HCT116 (cell line): ENCODE measurements at regions not wholly inside any gene's neighbourhood (a gene's known extent, or its start where the extent isn't known, plus 50 kb on each side); places are given as distances from the start of the nearest gene placed in this dataset.

Experiments
- CBX3 ChIP-seq: IDR thresholded peaks from 2 replicates; pipeline ENCODE4 v1.6.1; 2012; ENCODE audit warnings: low read depth
- EGR1 ChIP-seq: IDR thresholded peaks from 2 replicates; pipeline ENCODE4 v1.6.1; 2012; ENCODE audit warnings: low read depth
- MAX ChIP-seq: IDR thresholded peaks from 2 replicates; pipeline ENCODE4 v1.6.1; 2012
- POLR2A ChIP-seq: IDR thresholded peaks from 2 replicates; pipeline ENCODE4 v1.7.0; 2011; ENCODE audit warnings: borderline replicate concordance; ENCODE audit not compliant: insufficient read depth, insufficient read length; ENCODE audit errors: extremely low read depth
- TF ChIP-seq, protein P1 (sequence below), 3 experiments: fragments of 200-600 bp in 1 of 3; sonication (generic) in 1 of 3; IDR thresholded peaks in 2 of 3; conservative IDR thresholded peaks in 1 of 3; 2 replicates each; pipeline ENCODE4 v1.5.1; 2012 to 2017; ENCODE audit warnings: low read depth in 2 of 3, low read length in 2 of 3, antibody characterized with exemption in 1 of 3, borderline replicate concordance in 1 of 3, control low read depth in 1 of 3, mild to moderate bottlenecking in 1 of 3, mixed read lengths in 1 of 3, mixed run types in 1 of 3, moderate library complexity in 1 of 3; ENCODE audit not compliant: insufficient read depth in 1 of 3

- TF ChIP-seq, protein P1, sequence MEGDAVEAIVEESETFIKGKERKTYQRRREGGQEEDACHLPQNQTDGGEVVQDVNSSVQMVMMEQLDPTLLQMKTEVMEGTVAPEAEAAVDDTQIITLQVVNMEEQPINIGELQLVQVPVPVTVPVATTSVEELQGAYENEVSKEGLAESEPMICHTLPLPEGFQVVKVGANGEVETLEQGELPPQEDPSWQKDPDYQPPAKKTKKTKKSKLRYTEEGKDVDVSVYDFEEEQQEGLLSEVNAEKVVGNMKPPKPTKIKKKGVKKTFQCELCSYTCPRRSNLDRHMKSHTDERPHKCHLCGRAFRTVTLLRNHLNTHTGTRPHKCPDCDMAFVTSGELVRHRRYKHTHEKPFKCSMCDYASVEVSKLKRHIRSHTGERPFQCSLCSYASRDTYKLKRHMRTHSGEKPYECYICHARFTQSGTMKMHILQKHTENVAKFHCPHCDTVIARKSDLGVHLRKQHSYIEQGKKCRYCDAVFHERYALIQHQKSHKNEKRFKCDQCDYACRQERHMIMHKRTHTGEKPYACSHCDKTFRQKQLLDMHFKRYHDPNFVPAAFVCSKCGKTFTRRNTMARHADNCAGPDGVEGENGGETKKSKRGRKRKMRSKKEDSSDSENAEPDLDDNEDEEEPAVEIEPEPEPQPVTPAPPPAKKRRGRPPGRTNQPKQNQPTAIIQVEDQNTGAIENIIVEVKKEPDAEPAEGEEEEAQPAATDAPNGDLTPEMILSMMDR (IDR thresholded peaks at IDR 0.05 in 2 of 3, conservative IDR thresholded peaks at IDR 0.05 in 1 of 3; ENCODE audit: borderline replicate concordance in 1 of 3, insufficient read depth in 1 of 3, low read depth in 2 of 3, low read length in 2 of 3): no peak
- TF ChIP-seq POLR2A (no peak), CBX3 (no peak), MAX (no peak), EGR1 (no peak)
Measured at GRCh38 chr6:150764334-150765066, 101.0 kb upstream of the MTHFD1L start.
